ENCODE measurements at regions not wholly inside any gene's neighbourhood (a gene's known extent, or its start where the extent isn't known, plus 50 kb on each side); places are given as distances from the start of the nearest gene placed in this dataset.

- intact Hi-C loops (cut with DNase I) = no loop called here
- no peak overlapping the region for H3K27ac ChIP-seq
- TF ChIP-seq POLR2A (IDR thresholded peaks at IDR 0.05) (no peak), EP300 (IDR thresholded peaks at IDR 0.05) (no peak), POLR2AphosphoS5 (IDR thresholded peaks at IDR 0.05) (no peak)
- TF ChIP-seq, protein P1, sequence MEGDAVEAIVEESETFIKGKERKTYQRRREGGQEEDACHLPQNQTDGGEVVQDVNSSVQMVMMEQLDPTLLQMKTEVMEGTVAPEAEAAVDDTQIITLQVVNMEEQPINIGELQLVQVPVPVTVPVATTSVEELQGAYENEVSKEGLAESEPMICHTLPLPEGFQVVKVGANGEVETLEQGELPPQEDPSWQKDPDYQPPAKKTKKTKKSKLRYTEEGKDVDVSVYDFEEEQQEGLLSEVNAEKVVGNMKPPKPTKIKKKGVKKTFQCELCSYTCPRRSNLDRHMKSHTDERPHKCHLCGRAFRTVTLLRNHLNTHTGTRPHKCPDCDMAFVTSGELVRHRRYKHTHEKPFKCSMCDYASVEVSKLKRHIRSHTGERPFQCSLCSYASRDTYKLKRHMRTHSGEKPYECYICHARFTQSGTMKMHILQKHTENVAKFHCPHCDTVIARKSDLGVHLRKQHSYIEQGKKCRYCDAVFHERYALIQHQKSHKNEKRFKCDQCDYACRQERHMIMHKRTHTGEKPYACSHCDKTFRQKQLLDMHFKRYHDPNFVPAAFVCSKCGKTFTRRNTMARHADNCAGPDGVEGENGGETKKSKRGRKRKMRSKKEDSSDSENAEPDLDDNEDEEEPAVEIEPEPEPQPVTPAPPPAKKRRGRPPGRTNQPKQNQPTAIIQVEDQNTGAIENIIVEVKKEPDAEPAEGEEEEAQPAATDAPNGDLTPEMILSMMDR (IDR thresholded peaks at IDR 0.05) = no peak
- no peak overlapping the region for H3K4me3 ChIP-seq
- H3K9me3 ChIP-seq = no peaks in the 10 kb centered on the region
- H3K4me1 ChIP-seq = no peaks in the 10 kb centered on the region
- H3K36me3 ChIP-seq = no peaks in the 10 kb centered on the region
- WGBS, 2 donors = 89 to 90% methylated on average over 4 of the region's 4 CpGs
- DNase-seq = no peak
- no peaks in the 10 kb centered on the region for H3K27me3 ChIP-seq
Observed at GRCh38 chr5:5968981-5969380, 409.4 kb downstream of the MED10 start.

GRCh38 chr5:5967944-5968343 is 410.4 kb downstream of the MED10 start:
- intact Hi-C loops (cut with DNase I) = no loop called here

GRCh38 chr5:5967373-5967772 is 411.0 kb downstream of the MED10 start:
- Histone ChIP-seq H3K4me3 (no peak overlapping the region), H3K27ac (no peak overlapping the region), H3K9me3 (no peaks in the 10 kb centered on the region), H3K4me1 (no peaks in the 10 kb centered on the region), H3K36me3 (no peaks in the 10 kb centered on the region), H3K27me3 (no peaks in the 10 kb centered on the region)
- 87 to 93% methylated on average over 6 of the region's 6 CpGs for WGBS, 2 donors
- TF ChIP-seq, protein P1 (IDR thresholded peaks at IDR 0.05) = no peak
- TF ChIP-seq EP300 (IDR thresholded peaks at IDR 0.05) = no peak
- TF ChIP-seq POLR2A (IDR thresholded peaks at IDR 0.05) = no peak
- no peak for TF ChIP-seq POLR2AphosphoS5 (IDR thresholded peaks at IDR 0.05)
- intact Hi-C loops (cut with DNase I) = no loop called here
- no peak for DNase-seq

More at GRCh38 chr5:5967944-5968343, 410.4 kb downstream of the MED10 start:
- DNase-seq = no peak
- H3K27me3 ChIP-seq = no peaks in the 10 kb centered on the region
- TF ChIP-seq, protein P1 (IDR thresholded peaks at IDR 0.05) = no peak
- H3K4me1 ChIP-seq = no peaks in the 10 kb centered on the region
- H3K9me3 ChIP-seq = no peaks in the 10 kb centered on the region
- no peak overlapping the region for H3K4me3 ChIP-seq
- 65 to 78% methylated on average over 3 of the region's 3 CpGs for WGBS, 2 donors
- no peaks in the 10 kb centered on the region for H3K36me3 ChIP-seq
- H3K27ac ChIP-seq = no peak overlapping the region

GRCh38 chr5:5965132-5965531 is 413.2 kb downstream of the MED10 start:
- no peak for DNase-seq
- TF ChIP-seq, protein P1 (IDR thresholded peaks at IDR 0.05) = no peak
- TF ChIP-seq EP300 (IDR thresholded peaks at IDR 0.05) (no peak), POLR2AphosphoS5 (IDR thresholded peaks at IDR 0.05) (no peak), POLR2A (IDR thresholded peaks at IDR 0.05) (no peak)
- no peaks in the 10 kb centered on the region for H3K27me3 ChIP-seq
- no peaks in the 10 kb centered on the region for H3K36me3 ChIP-seq
- 68 to 79% methylated on average over 5 of the region's 5 CpGs for WGBS, 2 donors
- no peaks in the 10 kb centered on the region for H3K4me1 ChIP-seq
- no peak overlapping the region for H3K27ac ChIP-seq
- H3K4me3 ChIP-seq = no peak overlapping the region
- intact Hi-C loops (cut with DNase I) = no loop called here
- no peaks in the 10 kb centered on the region for H3K9me3 ChIP-seq

GRCh38 chr5:5964347-5964746 is 414.0 kb downstream of the MED10 start:
- intact Hi-C loops (cut with DNase I) = no loop called here
- DNase-seq = no peak
- WGBS, 2 donors = 86 to 94% methylated on average over 4 of the region's 4 CpGs

More at GRCh38 chr5:5964347-5964746, 414.0 kb downstream of the MED10 start:
- H3K9me3 ChIP-seq = no peaks in the 10 kb centered on the region
- no peak overlapping the region for H3K27ac ChIP-seq
- H3K27me3 ChIP-seq = no peaks in the 10 kb centered on the region
- no peaks in the 10 kb centered on the region for H3K4me1 ChIP-seq
- TF ChIP-seq EP300 (IDR thresholded peaks at IDR 0.05) (no peak), POLR2AphosphoS5 (IDR thresholded peaks at IDR 0.05) (no peak), POLR2A (IDR thresholded peaks at IDR 0.05) (no peak)
- TF ChIP-seq, protein P1 (IDR thresholded peaks at IDR 0.05) = no peak
- no peak overlapping the region for H3K4me3 ChIP-seq
- H3K36me3 ChIP-seq = no peaks in the 10 kb centered on the region

Data from sigmoid colon (tissue), 6 donors.